Peyer's patch (tissue), 4 donors: ENCODE measurements at regions not wholly inside any gene's neighbourhood (a gene's known extent, or its start where the extent isn't known, plus 50 kb on each side); places are given as distances from the start of the nearest gene placed in this dataset.

ENCODE experiments used
- DNase-seq, 3 donors: peaks; one replicate each; pipeline ENCODE4 v3.0.0-alpha.2; 2017 to 2019
- H3K27ac ChIP-seq, 4 donors: fragments of 200-600 bp; sonication (generic); one replicate each; pipeline ENCODE4 v1.5.1; 2016 to 2019
- H3K27me3 ChIP-seq, 2 donors: fragments of 200-600 bp; sonication (generic); one replicate each; pipeline ENCODE4 v1.5.1; 2019
- H3K36me3 ChIP-seq, 3 donors: fragments of 200-600 bp; sonication (generic); one replicate each; pipeline ENCODE4 v1.5.1; 2016 to 2019
- H3K4me1 ChIP-seq, 4 donors: fragments of 200-600 bp; sonication (generic); one replicate each; pipeline ENCODE4 v1.5.1; 2016 to 2019
- H3K4me3 ChIP-seq, 4 donors: fragments of 200-600 bp; sonication (generic); 1 replicate in 3 of 4; 2 replicates in 1 of 4; pipeline ENCODE4 v1.5.1; 2016 to 2019; ENCODE audit warnings: mild to moderate bottlenecking in 1 of 4
- H3K9me3 ChIP-seq, 4 donors: fragments of 200-600 bp; sonication (generic); one replicate each; pipeline ENCODE4 v1.5.1; 2016 to 2019; ENCODE audit warnings: mild to moderate bottlenecking in 1 of 4
- CTCF ChIP-seq, 6 experiments: fragments of 450-650 bp in 4 of 6; fragments of 200-600 bp in 2 of 6; sonication (generic) in 1 of 6; IDR thresholded peaks; one replicate each; pipeline ENCODE4 v1.5.1; 2017 to 2019; ENCODE audit warnings: antibody characterized with exemption in 6 of 6, mild to moderate bottlenecking in 3 of 6, moderate library complexity in 1 of 6
- POLR2A ChIP-seq, 2 donors: fragments of 450-650 bp; IDR thresholded peaks; one replicate each; pipeline ENCODE4 v1.5.1; 2017; ENCODE audit warnings: antibody characterized with exemption in 2 of 2, mild to moderate bottlenecking in 2 of 2, moderate library complexity in 2 of 2

- Histone ChIP-seq H3K4me3 (no peak overlapping the region), H3K36me3 (no peaks in the 10 kb centered on the region), H3K27me3 (no peaks in the 10 kb centered on the region), H3K4me1 (no peaks in the 10 kb centered on the region), H3K9me3 (no peaks in the 10 kb centered on the region), H3K27ac (no peak overlapping the region)
- DNase-seq: no peak
- TF ChIP-seq CTCF (IDR thresholded peaks at IDR 0.05) (no peak), POLR2A (IDR thresholded peaks at IDR 0.05) (no peak)
Measured at GRCh38 chr5:8570528-8570927, 701.6 kb downstream of the MTRR start.

GRCh38 chr5:8576178-8576577 is 707.2 kb downstream of the MTRR start:
- TF ChIP-seq POLR2A (IDR thresholded peaks at IDR 0.05) (no peak), CTCF (IDR thresholded peaks at IDR 0.05) (no peak)
- H3K4me1 ChIP-seq: no peaks in the 10 kb centered on the region
- H3K9me3 ChIP-seq: no peaks in the 10 kb centered on the region
- no peak for DNase-seq
- no peak overlapping the region for H3K4me3 ChIP-seq
- no peak overlapping the region for H3K27ac ChIP-seq
- H3K27me3 ChIP-seq: no peaks in the 10 kb centered on the region
- H3K36me3 ChIP-seq: no peaks in the 10 kb centered on the region

- H3K36me3 ChIP-seq: no peaks in the 10 kb centered on the region
- H3K4me1 ChIP-seq: no peaks in the 10 kb centered on the region
- no peaks in the 10 kb centered on the region for H3K27me3 ChIP-seq
- DNase-seq: no peak
- H3K9me3 ChIP-seq: no peaks in the 10 kb centered on the region
- H3K4me3 ChIP-seq: no peak overlapping the region
- no peak overlapping the region for H3K27ac ChIP-seq
- TF ChIP-seq CTCF (IDR thresholded peaks at IDR 0.05) (no peak), POLR2A (IDR thresholded peaks at IDR 0.05) (no peak)
Measured at GRCh38 chr5:8577792-8578191, 708.8 kb downstream of the MTRR start.

GRCh38 chr5:8580298-8580697 is 711.4 kb downstream of the MTRR start:
- Histone ChIP-seq H3K36me3 (no peaks in the 10 kb centered on the region), H3K9me3 (no peaks in the 10 kb centered on the region), H3K4me1 (no peaks in the 10 kb centered on the region), H3K27ac (no peak overlapping the region), H3K4me3 (no peak overlapping the region), H3K27me3 (no peaks in the 10 kb centered on the region)
- no peak for DNase-seq
- TF ChIP-seq CTCF (IDR thresholded peaks at IDR 0.05) (no peak), POLR2A (IDR thresholded peaks at IDR 0.05) (no peak)

- no peak overlapping the region for H3K4me3 ChIP-seq
- no peak for DNase-seq
- TF ChIP-seq CTCF (IDR thresholded peaks at IDR 0.05) (no peak), POLR2A (IDR thresholded peaks at IDR 0.05) (no peak)
- H3K27ac ChIP-seq: no peak overlapping the region
- H3K9me3 ChIP-seq: no peaks in the 10 kb centered on the region
- H3K36me3 ChIP-seq: no peaks in the 10 kb centered on the region
- no peaks in the 10 kb centered on the region for H3K27me3 ChIP-seq
- no peaks in the 10 kb centered on the region for H3K4me1 ChIP-seq
Measured at GRCh38 chr5:8581047-8581446, 712.1 kb downstream of the MTRR start.
